ENCODE measurements at regions not wholly inside any gene's neighbourhood (a gene's known extent, or its start where the extent isn't known, plus 50 kb on each side); places are given as distances from the start of the nearest gene placed in this dataset.

- DNase-seq (ENCODE audit: low spot score) (no peak), ATAC-seq (no peak), FAIRE-seq (no peak)
- H3K4me2 ChIP-seq (ENCODE audit: low read depth, low read length): no peak overlapping the region
- no peaks in the 10 kb centered on the region; a peak in 1 of 5 replicates for H3K36me3 ChIP-seq (replicated peaks in 1 of 2; ENCODE audit: control insufficient read depth in 1 of 2, insufficient read depth in 2 of 2, low read length in 2 of 2)
- H3K9me3 ChIP-seq (ENCODE audit: low read length): 0 out of 2 replicates have a peak, but pooled peaks cover 6% of the 10 kb centered on the region
- H3K79me2 ChIP-seq (ENCODE audit: insufficient read depth, low read length): no peaks in the 10 kb centered on the region
- H3K27me3 ChIP-seq (ENCODE audit: control insufficient read depth in 1 of 2, insufficient read depth in 2 of 2, low read length in 2 of 2): no peaks in the 10 kb centered on the region
- POLR2A ChIA-PET: no interaction called here
- H3K4me1 ChIP-seq (ENCODE audit: insufficient read depth, low read length): no peaks in the 10 kb centered on the region
- H3K27ac ChIP-seq (ENCODE audit: extremely low read length, insufficient read depth, low read length): no peak overlapping the region
- intact Hi-C loops (cut with micrococcal nuclease; ENCODE audit: unreplicated experiment): no loop called here
- WGBS (ENCODE audit: low lambda C conversion rate): 67% methylated on average over 6 of the region's 6 CpGs
- no peak overlapping the region for H3K4me3 ChIP-seq (replicated peaks in 1 of 3; ENCODE audit: insufficient read depth in 1 of 3, low read depth in 2 of 3, low read length in 3 of 3)
- H3K9ac ChIP-seq (ENCODE audit: insufficient read depth, low read depth, low read length): no peak overlapping the region
- TF ChIP-seq NCOA1 (CRISPR knock-in tag; IDR thresholded peaks at IDR 0.05) (no peak), ZSCAN20 (CRISPR knock-in tag; IDR thresholded peaks at IDR 0.05; ENCODE audit: borderline replicate concordance) (no peak), SIN3B (IDR thresholded peaks at IDR 0.05; ENCODE audit: low read length) (no peak), HMGA1 (CRISPR knock-in tag; conservative IDR thresholded peaks at IDR 0.05) (no peak), CBX1 (IDR thresholded peaks at IDR 0.05; ENCODE audit: low read depth) (no peak), SRF (IDR thresholded peaks at IDR 0.05; ENCODE audit: low read depth, low read length) (no peak), ZNF496 (CRISPR knock-in tag; IDR thresholded peaks at IDR 0.05; ENCODE audit: insufficient replicate concordance) (no peak)
- no TSS peak for BruUV-seq (replicated peaks)
- no peaks in the 10 kb centered on the region for H4K20me1 ChIP-seq (ENCODE audit: insufficient read depth, low read length)
- in situ Hi-C loops (cut with HindIII; ENCODE audit: extremely low pct_ligation_motif_present, low pct_unique_long_range_greater_than_20kb): no loop called here
- H2AFZ ChIP-seq (ENCODE audit: low read length): no peak overlapping the region
- CTCF ChIA-PET (ENCODE audit: low intra/inter-chr PET ratio, low total read pairs): no interaction called here
Measured at GRCh38 chr11:116651737-116652237, 121.0 kb downstream of the BUD13 start.

DNA sequence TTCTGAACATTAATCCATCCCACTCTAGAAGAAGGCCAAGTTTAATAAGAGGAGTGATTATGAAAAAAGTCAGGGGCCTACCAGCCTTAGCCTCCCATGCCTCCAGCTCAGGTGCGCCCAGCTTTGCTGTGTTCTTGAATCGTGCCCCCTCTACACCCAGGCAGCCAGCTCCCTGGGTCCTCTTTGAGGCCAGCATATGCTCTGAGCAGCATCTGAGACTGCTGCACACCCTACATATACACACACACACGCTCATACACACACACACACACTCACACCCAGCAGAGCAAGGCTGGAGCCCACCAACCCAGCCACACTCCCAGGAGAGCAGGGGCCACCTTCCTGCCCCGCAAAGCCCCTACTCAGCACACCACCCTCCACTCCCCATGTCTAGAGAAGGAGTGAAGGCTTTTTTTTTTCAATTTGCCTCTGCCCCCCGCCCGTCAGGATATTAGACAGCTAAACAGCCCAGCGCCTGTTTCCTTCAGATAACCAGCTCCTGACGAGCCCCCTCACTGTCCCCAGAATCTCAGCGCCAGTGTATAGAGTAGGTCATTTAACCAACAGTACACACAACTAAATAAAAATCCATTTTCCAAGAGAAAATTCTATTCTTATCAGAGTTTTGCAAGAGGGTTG is 121.6 kb downstream of the BUD13 start:
- WGBS (ENCODE audit: low lambda C conversion rate): 76% methylated on average over 8 of the region's 9 CpGs
- intact Hi-C loops (cut with micrococcal nuclease; ENCODE audit: unreplicated experiment): no loop called here
- Histone ChIP-seq H3K36me3 (replicated peaks in 1 of 2; ENCODE audit: control insufficient read depth in 1 of 2, insufficient read depth in 2 of 2, low read length in 2 of 2) (no peaks in the 10 kb centered on the region; a peak in 1 of 5 replicates), H3K4me3 (replicated peaks in 1 of 3; ENCODE audit: insufficient read depth in 1 of 3, low read depth in 2 of 3, low read length in 3 of 3) (no peak overlapping the region), H2AFZ (ENCODE audit: low read length) (no peak overlapping the region), H3K27ac (ENCODE audit: extremely low read length, insufficient read depth, low read length) (no peak overlapping the region), H3K4me2 (ENCODE audit: low read depth, low read length) (no peak overlapping the region), H4K20me1 (ENCODE audit: insufficient read depth, low read length) (no peaks in the 10 kb centered on the region), H3K27me3 (ENCODE audit: control insufficient read depth in 1 of 2, insufficient read depth in 2 of 2, low read length in 2 of 2) (no peaks in the 10 kb centered on the region), H3K79me2 (ENCODE audit: insufficient read depth, low read length) (no peaks in the 10 kb centered on the region), H3K4me1 (ENCODE audit: insufficient read depth, low read length) (no peaks in the 10 kb centered on the region), H3K9me3 (ENCODE audit: low read length) (0 out of 2 replicates have a peak, but pooled peaks cover 6% of the 10 kb centered on the region), H3K9ac (ENCODE audit: insufficient read depth, low read depth, low read length) (no peak overlapping the region)
- in situ Hi-C loops (cut with HindIII; ENCODE audit: extremely low pct_ligation_motif_present, low pct_unique_long_range_greater_than_20kb): no loop called here
- TF ChIP-seq JDP2 (CRISPR knock-in tag; IDR thresholded peaks at IDR 0.05; ENCODE audit: borderline replicate concordance): no peak
- TF ChIP-seq ZNF335 (CRISPR knock-in tag; IDR thresholded peaks at IDR 0.05): no peak
- TF ChIP-seq SALL1 (CRISPR knock-in tag; IDR thresholded peaks at IDR 0.05): no peak
- ChIA-PET POLR2A (no interaction called here), CTCF (ENCODE audit: low intra/inter-chr PET ratio, low total read pairs) (no interaction called here)
- DNase-seq (ENCODE audit: low spot score) (no peak), FAIRE-seq (no peak), ATAC-seq (no peak)
- no TSS peak for BruUV-seq (replicated peaks)

All from HepG2 (cell line).